ENCODE measurements at regions not wholly inside any gene's neighbourhood (a gene's known extent, or its start where the extent isn't known, plus 50 kb on each side); places are given as distances from the start of the nearest gene placed in this dataset.

DNA sequence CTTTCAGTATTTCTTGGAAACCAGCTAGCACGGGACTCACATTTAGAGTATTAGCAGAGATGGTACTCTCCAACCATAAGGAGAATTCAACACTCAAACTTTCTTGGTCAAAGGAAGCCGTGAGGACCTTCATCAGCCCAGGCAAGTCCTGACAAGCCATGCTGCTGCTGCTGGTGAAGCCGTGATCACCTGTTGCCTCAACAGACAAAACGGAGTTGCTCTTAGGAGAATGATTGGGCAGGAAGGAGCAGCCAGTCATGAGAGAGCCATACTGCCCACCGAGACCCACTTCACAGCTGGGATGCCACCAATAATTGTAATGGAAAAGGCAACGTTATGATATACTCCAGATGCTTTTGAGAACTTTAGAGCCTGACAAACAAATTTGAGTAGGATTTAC, 60.8 kb upstream of the PLPP4 start:
- no peak overlapping the region for H3K4me3 ChIP-seq (ENCODE audit: insufficient read length, low read depth)
- no peaks in the 10 kb centered on the region for H3K36me3 ChIP-seq (ENCODE audit: insufficient read depth, insufficient read length, low read length)
- no peaks in the 10 kb centered on the region for H3K4me1 ChIP-seq (ENCODE audit: insufficient read depth, insufficient read length)
- no peak for DNase-seq (ENCODE audit: low read depth, low spot score)
- no peaks in the 10 kb centered on the region for H3K27me3 ChIP-seq (ENCODE audit: insufficient read depth, insufficient read length)
- no peak overlapping the region for H3K9ac ChIP-seq (ENCODE audit: insufficient read length, low read depth)
- TF ChIP-seq SUZ12 (IDR thresholded peaks at IDR 0.05; ENCODE audit: extremely low read depth, insufficient read depth, insufficient read length) (no peak), YY1 (IDR thresholded peaks at IDR 0.05; ENCODE audit: insufficient read depth, insufficient read length) (no peak), ZNF274 (IDR thresholded peaks at IDR 0.05; ENCODE audit: low read depth, low read length) (no peak)
- H3K9me3 ChIP-seq (ENCODE audit: insufficient read depth, low read length): 0 out of 2 replicates have a peak, but pooled peaks cover 8% of the 10 kb centered on the region

DNA sequence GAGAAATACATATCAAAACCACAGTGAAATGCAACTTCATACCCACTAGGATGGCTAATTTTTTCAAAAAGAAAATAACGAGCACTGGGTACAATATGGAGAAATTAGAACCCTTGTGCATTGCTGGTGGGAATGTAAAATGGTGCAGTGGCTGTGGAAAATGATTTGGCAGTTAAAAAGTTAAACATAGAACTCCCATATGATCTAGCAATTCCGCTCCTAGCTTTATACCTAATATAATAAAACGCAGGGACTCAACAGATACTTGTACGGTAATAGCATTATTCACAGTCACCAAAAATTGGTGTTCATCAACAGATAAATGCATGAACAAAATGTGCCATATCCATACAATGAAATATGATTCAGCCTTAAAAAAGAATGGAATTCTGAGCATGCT, 58.8 kb upstream of the PLPP4 start:
- H3K36me3 ChIP-seq (ENCODE audit: insufficient read depth, insufficient read length, low read length): no peaks in the 10 kb centered on the region
- 0 out of 2 replicates have a peak, but pooled peaks cover 8% of the 10 kb centered on the region for H3K9me3 ChIP-seq (ENCODE audit: insufficient read depth, low read length)
- H3K9ac ChIP-seq (ENCODE audit: insufficient read length, low read depth): no peak overlapping the region
- no peaks in the 10 kb centered on the region for H3K27me3 ChIP-seq (ENCODE audit: insufficient read depth, insufficient read length)
- no peak for TF ChIP-seq ZNF274 (IDR thresholded peaks at IDR 0.05; ENCODE audit: low read depth, low read length)
- TF ChIP-seq YY1 (IDR thresholded peaks at IDR 0.05; ENCODE audit: insufficient read depth, insufficient read length): no peak
- no peak for TF ChIP-seq SUZ12 (IDR thresholded peaks at IDR 0.05; ENCODE audit: extremely low read depth, insufficient read depth, insufficient read length)
- no peaks in the 10 kb centered on the region for H3K4me1 ChIP-seq (ENCODE audit: insufficient read depth, insufficient read length)
- no peak overlapping the region for H3K4me3 ChIP-seq (ENCODE audit: insufficient read length, low read depth)
- no peak for DNase-seq (ENCODE audit: low read depth, low spot score)

DNA sequence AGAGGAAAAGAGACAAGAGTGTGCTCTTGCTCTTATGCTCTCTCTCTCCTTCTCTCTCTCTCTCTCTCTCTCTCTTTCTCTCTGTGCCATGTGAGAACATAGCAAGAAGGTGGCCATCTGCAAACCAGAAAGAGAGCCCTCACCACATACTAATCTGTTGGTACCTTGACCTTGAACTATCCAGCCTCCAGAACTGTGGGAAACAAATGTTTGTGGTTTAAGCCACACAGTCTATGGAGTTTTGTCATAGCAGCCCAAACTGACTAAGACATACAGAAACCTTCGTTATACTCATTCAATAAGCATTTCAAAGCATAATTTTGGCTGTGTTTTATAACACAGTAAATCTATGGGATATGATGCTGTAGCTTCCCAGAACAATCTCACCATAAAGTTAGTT, 56.4 kb upstream of the PLPP4 start:
- H3K4me3 ChIP-seq (ENCODE audit: insufficient read length, low read depth): no peak overlapping the region
- TF ChIP-seq ZNF274 (IDR thresholded peaks at IDR 0.05; ENCODE audit: low read depth, low read length) (no peak), SUZ12 (IDR thresholded peaks at IDR 0.05; ENCODE audit: extremely low read depth, insufficient read depth, insufficient read length) (no peak), YY1 (IDR thresholded peaks at IDR 0.05; ENCODE audit: insufficient read depth, insufficient read length) (no peak)

DNA sequence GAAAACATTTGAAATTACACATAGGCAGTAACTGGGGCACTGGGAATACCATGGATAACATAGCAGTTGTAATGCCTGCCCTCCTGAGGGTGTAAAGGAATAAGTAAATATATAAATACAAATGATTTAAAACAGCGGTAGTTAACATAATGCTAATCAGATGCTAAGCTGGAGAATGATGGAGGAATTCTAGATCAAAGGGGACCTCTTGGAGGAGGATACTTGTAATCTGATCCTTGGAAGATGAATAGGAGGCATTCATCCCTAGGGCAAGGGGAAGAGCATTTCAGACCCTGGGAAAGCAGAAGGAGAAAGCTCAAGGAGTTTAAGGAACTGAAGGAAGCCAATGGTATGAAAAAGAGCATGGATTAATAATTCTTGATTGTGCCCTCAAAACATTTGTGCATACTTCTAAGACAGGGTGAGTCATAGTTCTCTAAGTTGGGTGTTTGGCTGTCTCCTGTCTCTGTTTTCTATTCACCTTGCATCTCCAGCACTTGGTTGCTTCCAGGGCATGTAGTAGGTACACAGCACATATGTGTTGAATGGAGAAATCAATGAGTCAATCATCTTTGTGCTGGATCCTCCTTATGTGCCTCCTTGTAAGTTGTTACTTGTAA, 54.8 kb upstream of the PLPP4 start:
- no peak overlapping the region for H3K9ac ChIP-seq (ENCODE audit: insufficient read length, low read depth)
- no peaks in the 10 kb centered on the region for H3K4me1 ChIP-seq (ENCODE audit: insufficient read depth, insufficient read length)
- H3K4me3 ChIP-seq (ENCODE audit: insufficient read length, low read depth): no peak overlapping the region
- no peaks in the 10 kb centered on the region for H3K36me3 ChIP-seq (ENCODE audit: insufficient read depth, insufficient read length, low read length)
- H3K27me3 ChIP-seq (ENCODE audit: insufficient read depth, insufficient read length): no peaks in the 10 kb centered on the region
- no peak for DNase-seq (ENCODE audit: low read depth, low spot score)
- no peak for TF ChIP-seq ZNF274 (IDR thresholded peaks at IDR 0.05; ENCODE audit: low read depth, low read length)
- no peak for TF ChIP-seq YY1 (IDR thresholded peaks at IDR 0.05; ENCODE audit: insufficient read depth, insufficient read length)
- TF ChIP-seq SUZ12 (IDR thresholded peaks at IDR 0.05; ENCODE audit: extremely low read depth, insufficient read depth, insufficient read length): no peak
- 0 out of 2 replicates have a peak, but pooled peaks cover 8% of the 10 kb centered on the region for H3K9me3 ChIP-seq (ENCODE audit: insufficient read depth, low read length)

More for the DNA sequence above, 56.4 kb upstream of the PLPP4 start:
- Histone ChIP-seq H3K9ac (ENCODE audit: insufficient read length, low read depth) (no peak overlapping the region), H3K36me3 (ENCODE audit: insufficient read depth, insufficient read length, low read length) (no peaks in the 10 kb centered on the region), H3K9me3 (ENCODE audit: insufficient read depth, low read length) (0 out of 2 replicates have a peak, but pooled peaks cover 8% of the 10 kb centered on the region), H3K27me3 (ENCODE audit: insufficient read depth, insufficient read length) (no peaks in the 10 kb centered on the region), H3K4me1 (ENCODE audit: insufficient read depth, insufficient read length) (no peaks in the 10 kb centered on the region)
- DNase-seq (ENCODE audit: low read depth, low spot score): no peak

DNA sequence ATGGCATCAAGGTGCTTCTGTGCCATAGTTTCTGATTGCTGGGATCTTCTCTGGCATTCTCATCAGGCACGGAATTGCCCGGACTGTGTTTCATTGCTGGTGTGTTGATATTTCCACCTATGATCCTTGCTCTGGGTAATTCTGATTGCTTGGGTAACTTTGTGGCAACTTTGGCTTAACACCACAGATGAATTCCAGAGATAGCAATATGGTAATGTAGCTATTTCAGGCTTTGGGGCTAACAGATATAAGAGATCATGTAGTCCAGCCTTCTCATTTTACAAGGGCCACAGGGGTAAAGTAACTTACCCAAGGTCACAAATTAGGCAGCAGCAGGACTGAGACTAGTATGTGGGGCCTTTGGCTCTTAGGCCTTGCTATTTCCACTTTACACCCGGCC, 53.9 kb upstream of the PLPP4 start:
- H3K9me3 ChIP-seq (ENCODE audit: insufficient read depth, low read length): 0 out of 2 replicates have a peak, but pooled peaks cover 6% of the 10 kb centered on the region
- no peak overlapping the region for H3K9ac ChIP-seq (ENCODE audit: insufficient read length, low read depth)
- TF ChIP-seq SUZ12 (IDR thresholded peaks at IDR 0.05; ENCODE audit: extremely low read depth, insufficient read depth, insufficient read length) (no peak), ZNF274 (IDR thresholded peaks at IDR 0.05; ENCODE audit: low read depth, low read length) (no peak), YY1 (IDR thresholded peaks at IDR 0.05; ENCODE audit: insufficient read depth, insufficient read length) (no peak)
- H3K4me3 ChIP-seq (ENCODE audit: insufficient read length, low read depth): no peak overlapping the region
- no peaks in the 10 kb centered on the region for H3K36me3 ChIP-seq (ENCODE audit: insufficient read depth, insufficient read length, low read length)
- H3K4me1 ChIP-seq (ENCODE audit: insufficient read depth, insufficient read length): no peaks in the 10 kb centered on the region
- no peaks in the 10 kb centered on the region for H3K27me3 ChIP-seq (ENCODE audit: insufficient read depth, insufficient read length)
- DNase-seq (ENCODE audit: low read depth, low spot score): no peak

DNA sequence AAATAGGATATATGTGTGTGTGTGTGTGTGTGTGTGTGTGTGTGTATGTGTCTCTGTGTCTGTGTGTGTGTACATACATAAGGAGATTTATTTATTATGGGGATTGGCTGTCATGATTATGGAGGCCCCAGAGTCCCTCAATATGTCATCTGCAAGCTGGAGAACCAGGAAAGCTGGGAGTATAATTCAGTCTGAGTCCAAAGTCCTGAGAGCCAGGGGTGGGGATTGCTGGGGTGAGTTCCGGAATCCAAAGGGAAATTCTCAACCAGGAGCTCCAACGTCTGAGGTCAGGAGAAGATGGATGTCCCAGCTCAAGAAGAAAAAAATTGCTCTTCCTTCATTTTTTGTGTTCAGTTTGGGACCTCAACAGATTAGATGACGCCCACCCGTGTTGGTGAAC, 50.7 kb upstream of the PLPP4 start:
- TF ChIP-seq ZNF274 (IDR thresholded peaks at IDR 0.05; ENCODE audit: low read depth, low read length): no peak
- no peak for TF ChIP-seq YY1 (IDR thresholded peaks at IDR 0.05; ENCODE audit: insufficient read depth, insufficient read length)
- TF ChIP-seq SUZ12 (IDR thresholded peaks at IDR 0.05; ENCODE audit: extremely low read depth, insufficient read depth, insufficient read length): no peak
- Histone ChIP-seq H3K4me1 (ENCODE audit: insufficient read depth, insufficient read length) (no peaks in the 10 kb centered on the region), H3K9me3 (ENCODE audit: insufficient read depth, low read length) (no peaks in the 10 kb centered on the region), H3K27me3 (ENCODE audit: insufficient read depth, insufficient read length) (no peaks in the 10 kb centered on the region), H3K36me3 (ENCODE audit: insufficient read depth, insufficient read length, low read length) (no peaks in the 10 kb centered on the region), H3K9ac (ENCODE audit: insufficient read length, low read depth) (no peak overlapping the region), H3K4me3 (ENCODE audit: insufficient read length, low read depth) (no peak overlapping the region)
- no peak for DNase-seq (ENCODE audit: low read depth, low spot score)
